Astrocyte of the cerebellum (primary cell): ENCODE measurements at regions not wholly inside any gene's neighbourhood (a gene's known extent, or its start where the extent isn't known, plus 50 kb on each side); places are given as distances from the start of the nearest gene placed in this dataset.

ENCODE experiments used
- DNase-seq: peaks from one replicate; pipeline ENCODE4 v3.0.0-alpha.2; 2011; ENCODE audit warnings: low read depth
- H3K4me3 ChIP-seq: 2 replicates; pipeline ENCODE4 v1.5.1; 2011; ENCODE audit warnings: mild to moderate bottlenecking, low read depth, low read length, moderate library complexity
- CTCF ChIP-seq: IDR thresholded peaks from 2 replicates; pipeline ENCODE4 v1.5.1; 2012; ENCODE audit warnings: low read length, low read depth, moderate library complexity, mild to moderate bottlenecking; ENCODE audit errors: missing control alignments
- in situ Hi-C: cut with HindIII; loops from 2 replicates; pipeline ENCODE4 v1.10.0; 2017; ENCODE audit warnings: low sequenced_read_pairs

DNA sequence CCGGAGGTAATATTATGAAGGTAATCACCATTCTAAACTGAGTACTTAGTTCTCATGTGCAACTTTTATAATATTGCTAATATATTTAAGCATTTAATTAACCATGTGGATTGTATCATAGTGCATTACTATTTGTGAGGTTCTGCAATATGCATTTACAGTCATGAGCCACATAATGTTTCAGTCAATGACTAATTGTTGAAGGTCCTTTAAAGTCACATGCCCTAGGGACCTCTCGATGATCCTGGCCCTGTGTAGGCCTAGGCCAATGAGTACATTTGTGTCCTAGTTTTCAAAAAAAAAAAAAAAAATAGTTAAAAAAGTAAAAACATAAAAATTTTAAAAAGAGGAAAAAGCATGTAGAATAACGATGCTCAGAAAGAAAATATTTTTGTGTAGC is 298.0 kb downstream of the DSEL start:
- no peak for TF ChIP-seq CTCF
- H3K4me3 ChIP-seq: no peak overlapping the region
- in situ Hi-C loops: no loop called here
- DNase-seq: no peak

GRCh38 chr18:67217551-67218166 is 298.9 kb downstream of the DSEL start:
- H3K4me3 ChIP-seq: no peak overlapping the region
- DNase-seq: peak; percentile 78
- peak; percentile 68 for TF ChIP-seq CTCF
- in situ Hi-C loops: no loop called here

- DNase-seq: no peak
- H3K4me3 ChIP-seq: no peak overlapping the region
- TF ChIP-seq CTCF: no peak
- in situ Hi-C loops: no loop called here
Observed at GRCh38 chr18:67216846-67217245, 299.7 kb downstream of the DSEL start.

DNA sequence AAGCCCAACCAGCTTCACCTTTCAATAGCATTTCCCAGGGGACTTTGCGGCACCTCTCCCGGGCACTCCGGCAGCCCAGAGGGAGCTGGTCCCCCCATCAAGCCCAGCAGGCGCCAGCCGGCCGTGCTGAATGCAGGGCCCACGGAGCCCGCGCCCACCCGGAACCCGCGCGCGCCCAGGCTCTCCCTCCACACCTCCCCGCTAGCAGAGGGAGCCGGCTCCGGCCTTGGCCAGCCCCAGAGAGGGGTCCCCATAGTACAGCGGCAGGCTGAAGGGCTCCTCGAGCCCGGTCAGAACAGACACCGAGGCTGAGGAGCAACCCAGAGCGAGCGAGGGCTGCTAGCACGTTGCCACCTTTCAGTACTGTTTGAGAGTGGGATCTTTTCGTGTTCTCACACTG is 300.8 kb downstream of the DSEL start:
- H3K4me3 ChIP-seq: no peak overlapping the region
- TF ChIP-seq CTCF: no peak
- DNase-seq: no peak
- in situ Hi-C loops: no loop called here

DNA sequence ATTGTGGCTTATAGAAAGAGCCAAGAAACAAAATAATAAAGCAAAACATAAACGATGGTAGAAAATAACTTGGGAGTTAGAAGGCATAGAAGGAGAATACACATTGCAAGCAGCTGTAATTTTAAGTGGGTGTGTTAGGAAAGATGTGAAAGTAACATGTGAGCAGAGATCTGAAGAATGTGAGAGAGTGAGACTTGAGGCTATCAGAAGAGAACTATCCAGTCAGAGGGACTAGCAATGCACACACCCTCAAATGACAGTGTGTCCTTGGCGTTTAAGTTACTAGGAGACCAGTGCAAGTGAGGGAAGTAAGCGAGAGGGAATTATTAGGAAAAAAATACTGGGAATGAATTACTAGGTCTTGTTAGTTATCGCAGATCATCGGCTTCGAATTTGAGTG is 304.9 kb downstream of the DSEL start:
- H3K4me3 ChIP-seq: no peak overlapping the region
- no peak for DNase-seq
- no peak for TF ChIP-seq CTCF
- in situ Hi-C loops: no loop called here

DNA sequence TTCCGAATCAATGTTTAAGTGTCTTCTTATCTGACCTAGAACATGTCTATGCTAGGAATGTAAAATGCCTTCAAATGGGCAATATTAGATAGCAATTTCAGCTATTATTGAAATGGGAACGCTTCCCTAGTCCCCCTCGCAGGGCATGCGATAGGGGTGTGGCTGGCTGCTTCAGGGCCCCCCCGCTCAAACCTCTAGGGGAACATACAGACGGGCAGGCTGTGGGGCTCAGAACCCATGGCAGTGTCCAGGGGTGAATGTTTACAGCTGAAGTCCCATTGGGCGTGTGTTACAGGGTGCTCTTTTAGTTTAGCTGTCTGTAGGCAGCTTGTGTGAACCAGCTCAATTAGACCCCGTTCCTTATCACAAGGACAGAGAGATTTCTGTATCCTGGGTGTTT is 315.9 kb downstream of the DSEL start:
- no peak for DNase-seq
- no peak for TF ChIP-seq CTCF
- in situ Hi-C loops: no loop called here
- no peak overlapping the region for H3K4me3 ChIP-seq
